Activated CD4-positive, CD25-positive, alpha-beta regulatory T cell treated with anti-CD3 and anti-CD28 coated beads, Interleukin-2, amount 50 U/mL, for 72 hours (primary cell): ENCODE measurements at regions not wholly inside any gene's neighbourhood (a gene's known extent, or its start where the extent isn't known, plus 50 kb on each side); places are given as distances from the start of the nearest gene placed in this dataset.
"Not testable (repeated sequence)": the region's sequence is repeated elsewhere in the genome, so short reads cannot be mapped to it uniquely, and the experiment has no call there.

Experiments used
- DNase-seq: peaks from one replicate; pipeline ENCODE4 v3.0.0; 2021

- DNase-seq, result no peak
These were observed 117.9 kb upstream of the MED14 start for GRCh38 chrX:40853004-40853815.

DNA sequence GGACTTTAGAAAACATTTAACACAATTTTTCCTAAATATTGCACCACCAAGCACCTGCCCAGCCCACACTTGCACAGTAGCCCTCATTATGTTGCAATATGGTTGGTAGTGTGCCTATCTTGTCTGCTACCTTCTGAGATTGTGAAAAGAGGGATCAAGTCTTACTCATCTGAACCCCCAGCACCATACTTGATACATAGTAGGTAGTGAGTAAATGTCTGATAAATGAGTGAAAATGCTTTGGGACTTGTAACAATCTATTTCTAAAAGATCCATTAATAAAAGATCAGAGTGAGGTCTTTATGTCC, 118.4 kb upstream of the MED14 start:
- no peak for DNase-seq

DNA sequence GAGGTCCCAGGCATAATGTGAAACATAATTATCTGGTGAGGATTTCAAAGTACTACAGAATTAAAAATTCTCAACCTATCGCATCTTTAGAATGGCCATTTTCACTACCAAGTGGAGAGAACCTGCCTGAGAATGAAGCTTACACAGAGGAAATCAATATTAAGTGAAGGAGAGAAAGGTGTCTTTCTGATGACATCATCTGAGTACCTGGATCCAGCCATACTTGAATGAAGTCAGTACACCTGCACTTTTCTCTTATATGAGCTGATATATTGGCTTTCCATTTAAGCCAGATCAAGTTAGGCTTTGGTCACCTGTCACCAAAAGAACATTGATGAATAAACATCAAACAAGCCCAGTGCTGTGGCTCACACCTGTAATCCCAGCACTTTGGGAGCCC, 118.9 kb upstream of the MED14 start:
- DNase-seq, result no peak

- DNase-seq, result no peak
These were observed 120.1 kb upstream of the MED14 start for GRCh38 chrX:40855411-40855810.

DNA sequence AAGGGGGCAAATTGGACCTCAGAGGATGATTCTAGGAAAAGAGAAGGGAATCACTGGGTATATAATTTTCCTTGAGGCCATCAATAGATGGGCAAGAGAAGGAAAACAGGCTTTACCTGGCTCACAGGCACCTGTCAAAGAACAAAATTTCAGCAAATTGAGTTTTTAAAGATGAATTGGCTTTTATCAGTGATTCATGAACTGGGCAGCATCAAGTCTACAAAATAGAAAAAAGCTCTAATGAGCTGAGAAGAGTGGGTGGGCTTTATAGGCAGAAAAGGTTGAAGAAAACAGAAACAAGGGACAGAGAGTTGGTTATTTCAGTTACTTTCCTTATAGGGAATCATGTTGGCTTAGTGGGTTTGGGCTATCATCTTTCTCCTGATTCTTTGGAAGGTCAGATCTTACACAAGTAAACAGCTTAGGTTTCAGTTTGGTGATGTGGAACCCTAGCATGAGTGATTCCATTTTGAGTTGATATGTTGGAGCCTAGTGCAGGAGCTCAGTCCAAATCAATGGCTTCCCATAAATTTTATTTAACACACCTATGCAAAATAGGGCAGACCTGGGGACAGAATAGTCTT, 120.7 kb upstream of the MED14 start:
- DNase-seq, result no peak

- DNase-seq, result not testable (repeated sequence)
These were observed 126.7 kb upstream of the MED14 start for GRCh38 chrX:40861952-40862554.

- DNase-seq, result not testable (repeated sequence)
These were observed 127.9 kb upstream of the MED14 start for GRCh38 chrX:40863260-40863659.

DNA sequence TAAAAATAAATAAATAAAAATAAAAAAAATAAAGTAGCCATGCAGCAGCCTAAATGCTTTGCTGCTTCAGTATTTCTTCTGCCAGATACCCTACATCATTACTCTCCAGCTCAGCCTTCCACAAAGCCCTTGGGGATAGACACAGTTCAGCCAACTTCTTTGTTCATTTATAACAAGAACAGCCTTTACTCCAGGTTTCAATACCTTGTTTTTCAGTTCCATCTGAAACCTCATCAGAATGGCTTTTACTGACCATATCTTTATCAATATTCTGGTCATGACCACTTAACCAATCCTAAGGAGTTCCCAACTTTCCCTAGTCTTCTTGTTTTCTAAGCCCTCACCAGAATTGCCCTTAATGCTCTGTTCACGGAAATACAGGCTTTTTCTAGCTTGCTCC, 128.3 kb upstream of the MED14 start:
- no peak for DNase-seq

DNA sequence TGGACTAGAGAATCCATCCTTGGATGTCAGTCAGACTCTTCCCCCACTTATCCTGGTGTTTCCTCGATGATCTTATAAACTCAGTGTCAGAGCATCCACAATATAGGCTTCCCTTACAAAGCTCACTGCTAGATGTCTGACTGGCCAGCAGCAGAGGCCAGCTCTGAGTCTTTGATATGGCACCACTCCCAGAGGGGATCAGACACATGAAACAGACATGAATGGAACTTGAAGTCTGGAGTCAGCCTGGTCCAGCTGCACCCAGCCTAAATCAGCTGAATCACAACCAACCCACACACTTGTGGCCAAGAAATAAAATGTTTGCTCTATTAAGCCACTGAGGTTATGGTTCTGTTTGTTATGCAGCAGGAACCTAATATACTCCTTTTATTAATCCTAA, 129.6 kb upstream of the MED14 start:
- no peak for DNase-seq

DNA sequence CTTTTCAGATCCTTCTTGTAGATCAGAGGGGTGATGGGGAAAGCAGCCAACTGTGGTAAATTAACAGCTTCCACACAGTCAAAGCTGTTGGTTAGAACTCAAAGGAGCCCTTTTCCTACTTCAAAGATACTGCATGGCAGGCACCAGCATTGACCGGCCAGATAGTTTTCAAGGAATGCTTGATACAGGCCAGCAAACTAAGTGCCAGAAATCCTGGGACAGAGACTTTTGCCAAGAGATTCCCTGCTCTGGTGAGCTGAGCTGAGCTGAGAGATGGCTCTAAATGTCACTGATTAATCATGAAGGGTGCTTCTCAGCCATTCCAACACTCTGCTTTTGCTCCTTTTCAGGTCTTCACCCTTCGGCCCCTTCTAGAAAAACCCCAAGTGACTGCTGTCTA, 131.6 kb upstream of the MED14 start:
- DNase-seq, result no peak

- no peak for DNase-seq
These were observed 132.0 kb upstream of the MED14 start for GRCh38 chrX:40867352-40867751.

GRCh38 chrX:40868868-40869267, 133.5 kb upstream of the MED14 start:
- DNase-seq, result no peak

DNA sequence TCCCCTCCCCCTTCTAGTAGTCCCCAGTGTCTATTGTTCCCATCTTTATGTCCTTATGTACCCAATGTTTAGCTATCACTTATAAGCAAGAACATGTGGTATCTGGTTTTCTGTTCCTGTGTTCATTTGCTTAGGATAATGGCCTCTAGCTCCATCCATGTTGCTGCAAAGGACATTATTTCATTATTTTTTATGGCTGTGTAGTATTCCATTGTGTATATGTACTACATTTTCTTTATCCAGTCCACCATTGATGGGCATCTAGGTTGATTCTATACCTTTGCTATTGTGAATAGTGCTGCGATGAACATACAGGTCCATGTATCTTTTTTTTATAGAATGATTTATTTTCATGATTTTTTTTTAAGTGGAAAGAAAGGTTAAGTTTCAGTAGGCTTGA, 135.6 kb upstream of the MED14 start:
- not testable (repeated sequence) for DNase-seq

- DNase-seq, result no peak
These were observed 136.2 kb upstream of the MED14 start for GRCh38 chrX:40871385-40872082.

- no peak for DNase-seq
These were observed 137.0 kb upstream of the MED14 start for GRCh38 chrX:40872351-40872750.

- DNase-seq, result no peak
These were observed 140.1 kb upstream of the MED14 start for GRCh38 chrX:40875476-40875875.

DNA sequence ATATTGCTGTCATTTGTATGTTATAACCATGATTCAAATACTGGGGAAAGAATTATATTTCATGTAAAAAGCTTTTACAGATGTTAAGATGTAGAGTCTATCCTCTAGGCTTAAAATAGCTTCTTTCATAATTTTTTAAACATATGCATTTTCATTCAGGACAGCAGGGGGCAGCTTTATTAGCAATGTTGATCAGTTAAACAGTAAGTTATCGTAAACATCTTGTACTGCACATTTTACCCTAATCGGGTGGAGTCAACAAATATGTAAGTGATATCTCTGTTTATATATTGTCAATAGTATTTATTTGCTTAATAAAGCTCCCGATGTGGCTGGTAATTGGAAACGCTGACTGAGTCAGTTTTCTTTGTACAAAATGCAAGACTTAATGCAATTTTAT, 142.5 kb upstream of the MED14 start:
- no peak for DNase-seq

DNA sequence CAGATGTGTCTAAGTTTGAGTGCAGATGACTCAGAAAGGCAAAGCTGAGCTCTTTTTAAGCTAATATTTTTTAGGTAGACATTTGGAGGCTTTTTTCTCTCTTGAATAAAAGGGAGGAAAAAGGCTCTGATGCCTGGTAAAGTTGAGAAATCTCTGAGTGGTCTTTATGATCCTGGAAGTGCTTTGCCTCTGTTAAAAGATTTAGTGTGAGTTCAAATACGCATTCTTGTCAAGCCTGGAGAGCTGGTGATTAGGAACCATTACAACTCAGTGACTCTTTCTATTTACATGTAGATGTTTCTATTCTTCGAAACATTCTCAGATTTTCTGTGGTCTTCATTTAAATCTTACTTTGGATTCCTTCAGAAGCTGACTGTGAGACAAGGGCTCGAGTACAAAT, 143.4 kb upstream of the MED14 start:
- DNase-seq, result no peak

GRCh38 chrX:40879172-40879571, 143.8 kb upstream of the MED14 start:
- DNase-seq, result not testable (repeated sequence)

DNA sequence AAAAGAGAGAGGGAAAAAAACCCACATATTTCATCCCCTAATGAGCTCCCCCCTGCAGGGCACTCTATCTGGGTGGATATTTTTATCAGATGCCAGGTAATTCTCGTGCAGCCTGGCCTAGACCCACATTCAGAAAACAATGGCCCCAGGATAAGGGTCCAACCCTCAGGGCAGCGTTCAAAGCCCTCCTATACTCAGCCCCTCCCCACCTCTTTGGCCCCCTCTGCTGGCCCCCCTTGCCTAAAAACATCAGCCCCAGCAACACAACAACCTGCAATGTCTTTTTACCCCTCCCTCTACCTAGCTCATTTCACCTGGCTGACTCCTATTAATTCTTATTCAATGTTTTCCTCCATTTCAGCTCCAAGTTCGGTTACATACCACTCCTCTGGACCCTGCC, 145.4 kb upstream of the MED14 start:
- no peak for DNase-seq

DNA sequence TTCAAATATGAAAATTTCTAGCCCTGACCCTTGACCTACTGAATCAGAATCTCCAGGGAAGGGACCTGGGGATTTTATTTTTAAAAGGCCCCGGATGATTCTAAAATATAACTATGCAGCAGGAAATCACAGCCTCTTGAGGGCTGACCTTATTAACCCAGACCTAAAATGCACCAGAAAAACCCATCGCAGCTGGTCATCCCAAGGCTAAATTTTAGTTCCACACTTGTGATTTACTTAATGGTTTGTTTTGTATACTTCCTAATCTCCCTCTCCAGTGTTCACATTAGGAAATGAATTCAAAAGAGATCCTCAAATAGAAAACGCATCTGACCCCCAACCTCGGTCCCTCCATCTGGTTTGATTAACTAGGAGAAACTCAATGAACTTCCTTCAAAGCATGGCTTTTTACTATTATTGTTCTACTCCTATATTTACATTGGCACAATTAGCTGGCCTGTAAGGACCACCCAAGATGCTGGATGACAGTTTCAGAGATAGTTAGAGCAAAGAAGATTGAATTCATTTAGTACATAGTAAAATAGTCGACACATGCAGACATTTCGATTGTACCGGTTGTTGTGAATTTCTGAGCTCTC, 147.8 kb upstream of the MED14 start:
- no peak for DNase-seq

- no peak for DNase-seq
These were observed 150.6 kb upstream of the MED14 start for GRCh38 chrX:40885989-40886388.

DNA sequence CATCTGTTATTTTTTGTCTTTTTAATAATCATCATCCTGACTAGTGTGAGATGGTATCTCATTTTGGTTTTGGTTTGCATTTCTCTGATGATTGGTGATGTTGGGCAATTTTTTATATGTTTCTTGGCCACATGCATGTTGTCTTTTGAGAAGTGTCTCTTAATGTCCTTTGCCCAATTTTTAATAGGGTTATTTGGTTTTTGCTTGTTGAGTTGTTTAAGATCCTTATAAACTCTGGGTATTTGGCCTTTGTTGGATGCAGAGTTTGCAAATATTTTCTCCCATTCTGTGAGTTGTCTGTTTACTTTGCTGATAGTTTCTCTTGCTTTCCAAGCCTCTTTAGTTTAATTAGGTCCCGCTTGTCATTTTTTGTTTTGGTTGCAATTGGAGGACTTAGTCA, 152.1 kb upstream of the MED14 start:
- no peak for DNase-seq

GRCh38 chrX:40891798-40892197, 156.5 kb upstream of the MED14 start:
- no peak for DNase-seq
